Caco-2 (cell line): ENCODE measurements at regions not wholly inside any gene's neighbourhood (a gene's known extent, or its start where the extent isn't known, plus 50 kb on each side); places are given as distances from the start of the nearest gene placed in this dataset.

Experiments used
- BruUV-seq: library from RNA; stranded (reverse); fragments of 400-500 nt; replicated peaks from 2 replicates; lab custom pipeline; 2021; lab: Mats Ljungman, UMichigan
- CTCF ChIA-PET: fragments of 300-600 bp; sonication (Branson Sonifier 250); formaldehyde crosslinking; loops from one replicate; lab custom pipeline; 2022; ENCODE audit warnings: antibody characterized with exemption; lab: Charles Lee
- POLR2A ChIA-PET: fragments of 300-600 bp; sonication (Branson Sonifier 250); formaldehyde crosslinking; loops from one replicate; lab custom pipeline; 2022; ENCODE audit warnings: antibody characterized with exemption; lab: Charles Lee
- DNase-seq, 2 experiments: peaks; one replicate each; pipeline versions ENCODE4 v3.0.0 to v3.0.0-alpha.2; 2020 to 2022
- H3K27me3 ChIP-seq: replicated peaks from 2 replicates; pipeline ENCODE4 v1.6.0; 2011; ENCODE audit warnings: low read length; ENCODE audit not compliant: control insufficient read depth, insufficient read depth
- H3K36me3 ChIP-seq: 2 replicates; pipeline ENCODE4 v1.5.1; 2011; ENCODE audit warnings: low read length; ENCODE audit not compliant: control insufficient read depth, insufficient read depth
- H3K4me1 ChIP-seq: fragments of 250-450 bp; sonication (Bioruptor Pico); 2 replicates; pipeline ENCODE4 v1.5.1; 2020; ENCODE audit warnings: mild to moderate bottlenecking
- H3K4me3 ChIP-seq: 2 replicates; pipeline ENCODE4 v1.5.1; 2011; ENCODE audit warnings: low read depth, mild to moderate bottlenecking, control low read depth, low read length
- H3K9me3 ChIP-seq: fragments of 250-450 bp; sonication (Bioruptor Pico); 2 replicates; pipeline ENCODE4 v1.5.1; 2020; ENCODE audit warnings: mild to moderate bottlenecking, moderate library complexity
- H3K27ac Mint-ChIP-seq: one replicate; pipeline ENCODE4 v1.8.0; 2022; ENCODE audit warnings: mixed read lengths; ENCODE audit not compliant: unreplicated experiment
- H3K27me3 Mint-ChIP-seq: one replicate; pipeline ENCODE4 v1.8.0; 2022; ENCODE audit warnings: mixed read lengths; ENCODE audit not compliant: insufficient read depth, unreplicated experiment
- H3K36me3 Mint-ChIP-seq: one replicate; pipeline ENCODE4 v1.8.0; 2022; ENCODE audit warnings: mild to moderate bottlenecking, mixed read lengths; ENCODE audit not compliant: insufficient read depth, unreplicated experiment
- H3K4me1 Mint-ChIP-seq: one replicate; pipeline ENCODE4 v1.8.0; 2022; ENCODE audit warnings: low read depth, mixed read lengths; ENCODE audit not compliant: unreplicated experiment
- H3K4me3 Mint-ChIP-seq: one replicate; pipeline ENCODE4 v1.8.0; 2022; ENCODE audit warnings: mild to moderate bottlenecking, moderate library complexity, mixed read lengths; ENCODE audit not compliant: unreplicated experiment
- H3K9me3 Mint-ChIP-seq: one replicate; pipeline ENCODE4 v1.8.0; 2022; ENCODE audit warnings: mixed read lengths; ENCODE audit not compliant: unreplicated experiment
- CTCF ChIP-seq, 2 experiments: fragments of 200-600 bp in 1 of 2; IDR thresholded peaks; 1 replicate in 1 of 2; 2 replicates in 1 of 2; pipeline versions ENCODE4 v1.5.1 to v1.8.0; 2011 to 2022; ENCODE audit warnings: antibody characterized with exemption in 1 of 2, control low read depth in 1 of 2, inconsistent platforms in 1 of 2, low read depth in 1 of 2, low read length in 1 of 2, mild to moderate bottlenecking in 1 of 2, moderate library complexity in 1 of 2; ENCODE audit not compliant: insufficient read depth in 1 of 2, severe bottlenecking in 1 of 2, unreplicated experiment in 1 of 2
- intact Hi-C: fragments of 100-400 bp; cut with micrococcal nuclease; formaldehyde crosslinking; loops from one replicate; pipeline ENCODE4 v1.10.0; 2022; ENCODE audit not compliant: unreplicated experiment

- Mint-ChIP-seq H3K27me3 (peaks cover 22% of the 10 kb centered on the region), H3K36me3 (no peaks in the 10 kb centered on the region)
Observed at GRCh38 chr7:131903315-131903714, 346.9 kb upstream of the PODXL start.

GRCh38 chr7:131900785-131901287, 344.4 kb upstream of the PODXL start:
- Mint-ChIP-seq H3K4me1 (no peaks in the 10 kb centered on the region), H3K36me3 (no peaks in the 10 kb centered on the region), H3K27ac (no peak overlapping the region), H3K9me3 (no peaks in the 10 kb centered on the region), H3K27me3 (peaks cover 14% of the 10 kb centered on the region), H3K4me3 (no peak overlapping the region)
- intact Hi-C loops: no loop called here
- DNase-seq: no peak
- ChIA-PET POLR2A (no interaction called here), CTCF (no interaction called here)
- Histone ChIP-seq H3K27me3 (no peaks in the 10 kb centered on the region), H3K4me1 (no peaks in the 10 kb centered on the region), H3K36me3 (no peaks in the 10 kb centered on the region), H3K9me3 (peaks cover 8% of the 10 kb centered on the region; the same call in 1 of the 2 replicates), H3K4me3 (no peak overlapping the region)
- no peak for TF ChIP-seq CTCF (IDR thresholded peaks at IDR 0.05; ENCODE audit: insufficient read depth in 1 of 2, low read depth in 1 of 2, low read length in 1 of 2, severe bottlenecking in 1 of 2, unreplicated experiment in 1 of 2)
- no TSS peak for BruUV-seq

More at GRCh38 chr7:131903315-131903714, 346.9 kb upstream of the PODXL start:
- no peaks in the 10 kb centered on the region for H3K4me1 ChIP-seq
- H3K9me3 ChIP-seq: peaks cover 8% of the 10 kb centered on the region; the same call in 1 of the 2 replicates
- CTCF ChIA-PET: no interaction called here
- H3K4me1 Mint-ChIP-seq: no peaks in the 10 kb centered on the region
- no peak overlapping the region for H3K4me3 Mint-ChIP-seq
- DNase-seq: no peak
- no peaks in the 10 kb centered on the region for H3K36me3 ChIP-seq
- H3K27ac Mint-ChIP-seq: no peak overlapping the region
- POLR2A ChIA-PET: no interaction called here
- no peaks in the 10 kb centered on the region for H3K27me3 ChIP-seq
- BruUV-seq: no TSS peak
- TF ChIP-seq CTCF (IDR thresholded peaks at IDR 0.05; ENCODE audit: insufficient read depth in 1 of 2, low read depth in 1 of 2, low read length in 1 of 2, severe bottlenecking in 1 of 2, unreplicated experiment in 1 of 2): no peak
- no peaks in the 10 kb centered on the region for H3K9me3 Mint-ChIP-seq
- no peak overlapping the region for H3K4me3 ChIP-seq
- intact Hi-C loops: no loop called here

GRCh38 chr7:131899271-131900030, 343.0 kb upstream of the PODXL start:
- Histone ChIP-seq H3K4me3 (no peak overlapping the region), H3K36me3 (no peaks in the 10 kb centered on the region), H3K4me1 (no peaks in the 10 kb centered on the region), H3K27me3 (no peaks in the 10 kb centered on the region), H3K9me3 (peaks cover 8% of the 10 kb centered on the region; the same call in 1 of the 2 replicates)
- intact Hi-C loops: no loop called here
- DNase-seq: no peak
- no peak overlapping the region for H3K4me3 Mint-ChIP-seq
- BruUV-seq: no TSS peak
- H3K4me1 Mint-ChIP-seq: no peaks in the 10 kb centered on the region
- CTCF ChIA-PET: no interaction called here
- H3K36me3 Mint-ChIP-seq: no peaks in the 10 kb centered on the region
- H3K27me3 Mint-ChIP-seq: peaks cover 25% of the 10 kb centered on the region
- TF ChIP-seq CTCF (IDR thresholded peaks at IDR 0.05; ENCODE audit: insufficient read depth in 1 of 2, low read depth in 1 of 2, low read length in 1 of 2, severe bottlenecking in 1 of 2, unreplicated experiment in 1 of 2): no peak
- no peaks in the 10 kb centered on the region for H3K9me3 Mint-ChIP-seq
- POLR2A ChIA-PET: no interaction called here
- H3K27ac Mint-ChIP-seq: no peak overlapping the region
